WERI-Rb-1 (cell line): ENCODE measurements at regions not wholly inside any gene's neighbourhood (a gene's known extent, or its start where the extent isn't known, plus 50 kb on each side); places are given as distances from the start of the nearest gene placed in this dataset.

ENCODE experiments used
- DNase-seq: peaks from one replicate; pipeline ENCODE4 v3.0.0-alpha.2; 2020
- H3K27ac ChIP-seq: fragments of 250-450 bp; sonication (Bioruptor Pico); 2 replicates; pipeline ENCODE4 v1.5.1; 2020; ENCODE audit warnings: mild to moderate bottlenecking, moderate library complexity
- H3K27me3 ChIP-seq: fragments of 250-450 bp; sonication (Bioruptor Pico); 2 replicates; pipeline ENCODE4 v1.5.1; 2021; ENCODE audit warnings: mild to moderate bottlenecking, low read depth, moderate library complexity; ENCODE audit not compliant: insufficient read depth, severe bottlenecking
- H3K36me3 ChIP-seq: fragments of 250-450 bp; sonication (Bioruptor Pico); 2 replicates; pipeline ENCODE4 v1.5.1; 2020; ENCODE audit warnings: mild to moderate bottlenecking, moderate library complexity
- H3K4me3 ChIP-seq: 2 replicates; pipeline ENCODE4 v1.5.1; 2011; ENCODE audit warnings: low read depth, mild to moderate bottlenecking, control low read depth, low read length
- H3K9me3 ChIP-seq: fragments of 250-450 bp; sonication (Bioruptor Pico); 2 replicates; pipeline ENCODE4 v1.5.1; 2021; ENCODE audit warnings: mild to moderate bottlenecking, moderate library complexity; ENCODE audit not compliant: severe bottlenecking
- CTCF ChIP-seq: IDR thresholded peaks from 2 replicates; pipeline ENCODE4 v1.5.1; 2011; ENCODE audit warnings: low read depth, mild to moderate bottlenecking, control low read depth, inconsistent platforms, low read length

GRCh38 chr20:6715401-6715941 lies 52.0 kb upstream of the BMP2 start:
- no peak for DNase-seq
- H3K4me3 ChIP-seq, result no peak overlapping the region
- no peaks in the 10 kb centered on the region for H3K36me3 ChIP-seq
- no peak overlapping the region for H3K27ac ChIP-seq
- no peaks in the 10 kb centered on the region for H3K9me3 ChIP-seq
- peaks cover 38% of the 10 kb centered on the region for H3K27me3 ChIP-seq
- TF ChIP-seq CTCF, result no peak

- no peak overlapping the region for H3K27ac ChIP-seq
- peaks cover 33% of the 10 kb centered on the region for H3K27me3 ChIP-seq
- no peak overlapping the region for H3K4me3 ChIP-seq
- H3K36me3 ChIP-seq, result no peaks in the 10 kb centered on the region
- DNase-seq, result no peak
- H3K9me3 ChIP-seq, result no peaks in the 10 kb centered on the region
- TF ChIP-seq CTCF, result no peak
These were observed 53.2 kb upstream of the BMP2 start for GRCh38 chr20:6714279-6714711.

GRCh38 chr20:6711951-6712649 lies 55.4 kb upstream of the BMP2 start:
- no peak for TF ChIP-seq CTCF
- no peak overlapping the region for H3K27ac ChIP-seq
- no peak for DNase-seq

GRCh38 chr20:6709910-6710595 lies 57.4 kb upstream of the BMP2 start:
- no peak overlapping the region for H3K4me3 ChIP-seq
- TF ChIP-seq CTCF, result no peak
- no peak overlapping the region for H3K27ac ChIP-seq
- H3K36me3 ChIP-seq, result no peaks in the 10 kb centered on the region
- no peaks in the 10 kb centered on the region for H3K9me3 ChIP-seq
- peaks cover 33% of the 10 kb centered on the region for H3K27me3 ChIP-seq
- DNase-seq, result no peak

More at GRCh38 chr20:6711951-6712649, 55.4 kb upstream of the BMP2 start:
- Histone ChIP-seq H3K36me3 (no peaks in the 10 kb centered on the region), H3K9me3 (no peaks in the 10 kb centered on the region), H3K4me3 (no peak overlapping the region), H3K27me3 (peaks cover 35% of the 10 kb centered on the region)

GRCh38 chr20:6708010-6708409 lies 59.5 kb upstream of the BMP2 start:
- H3K36me3 ChIP-seq, result no peaks in the 10 kb centered on the region
- no peak for DNase-seq
- H3K27me3 ChIP-seq, result peaks cover 34% of the 10 kb centered on the region
- TF ChIP-seq CTCF, result no peak
- no peak overlapping the region for H3K4me3 ChIP-seq
- no peak overlapping the region for H3K27ac ChIP-seq
- H3K9me3 ChIP-seq, result no peaks in the 10 kb centered on the region
